A549 (cell line): ENCODE measurements at regions not wholly inside any gene's neighbourhood (a gene's known extent, or its start where the extent isn't known, plus 50 kb on each side); places are given as distances from the start of the nearest gene placed in this dataset.

Experiments used
- ATAC-seq, 2 experiments: fragments of 200-7000 bp in 1 of 2; fragments of >200 bp in 1 of 2; cut with Nextera tagmentation in 1 of 2; cut with Tn5 transposase in 1 of 2; 3 replicates each; pipeline versions ENCODE4 v1.8.0 to v1.9.1; 2018 to 2020; ENCODE audit warnings: mild to moderate bottlenecking in 1 of 2, moderate library complexity in 1 of 2
- CTCF ChIA-PET: fragments of 300-600 bp; sonication (Branson Sonifier 250); formaldehyde crosslinking; extraction: SDS; loops from one replicate; lab custom pipeline; 2021; ENCODE audit warnings: antibody characterized with exemption, inconsistent platforms; lab: Yijun Ruan, JAX
- POLR2A ChIA-PET: fragments of 350-600 bp; formaldehyde crosslinking; extraction: SDS; loops from one replicate; lab custom pipeline; 2021; ENCODE audit warnings: antibody characterized with exemption, inconsistent platforms; lab: Yijun Ruan, JAX
- DNase-seq, 2 experiments: peaks; one replicate each; pipeline versions ENCODE4 v3.0.0 to v3.0.0-alpha.2; 2011 to 2016; ENCODE audit warnings: low read depth in 1 of 2, low spot score in 1 of 2
- FAIRE-seq: peaks from 2 replicates; lab custom pipeline; 2011; peaks lifted over from hg19 to GRCh38; lab: Jason Lieb, UNC
- H3K27ac ChIP-seq, 2 experiments: fragments of >200 bp; sonication (Bioruptor Twin); formaldehyde crosslinking; 3 replicates each; pipeline ENCODE4 v1.5.1; 2016 to 2017
- H3K4me1 ChIP-seq: fragments of >200 bp; sonication (Bioruptor Twin); formaldehyde crosslinking; 3 replicates; pipeline ENCODE4 v1.6.1; 2016
- H3K4me2 ChIP-seq: fragments of >200 bp; sonication (Bioruptor Twin); formaldehyde crosslinking; 3 replicates; pipeline ENCODE4 v1.6.1; 2016
- H3K4me3 ChIP-seq: fragments of >200 bp; sonication (Bioruptor Twin); formaldehyde crosslinking; 3 replicates; pipeline ENCODE4 v1.5.1; 2016
- H3K9me3 ChIP-seq: fragments of >200 bp; sonication (Bioruptor Twin); formaldehyde crosslinking; 3 replicates; pipeline ENCODE4 v1.6.1; 2016
- BCL3 ChIP-seq: fragments of >200 bp; sonication (Bioruptor Twin); formaldehyde crosslinking; IDR thresholded peaks from 3 replicates; pipeline ENCODE4 v1.6.1; 2016
- BHLHE40 ChIP-seq: IDR thresholded peaks from 2 replicates; pipeline ENCODE4 v1.6.1; 2012; ENCODE audit warnings: low read depth, low read length, inconsistent platforms
- CBX2 ChIP-seq: fragments of 200-600 bp; sonication (generic); IDR thresholded peaks from 2 replicates; pipeline ENCODE4 v1.6.1; 2016; ENCODE audit warnings: low read depth, mild to moderate bottlenecking, borderline replicate concordance
- CBX8 ChIP-seq: fragments of 200-600 bp; sonication (generic); IDR thresholded peaks from 2 replicates; pipeline ENCODE4 v1.6.1; 2016
- CHD4 ChIP-seq: fragments of 200-600 bp; sonication (generic); IDR thresholded peaks from 2 replicates; pipeline ENCODE4 v1.6.1; 2016; ENCODE audit warnings: antibody characterized with exemption, mild to moderate bottlenecking, borderline replicate concordance
- E2F6 ChIP-seq: IDR thresholded peaks from 2 replicates; pipeline ENCODE4 v1.6.1; 2012; ENCODE audit warnings: low read depth, borderline replicate concordance
- EP300 ChIP-seq, 2 experiments: fragments of >200 bp; sonication (Bioruptor Twin); formaldehyde crosslinking; IDR thresholded peaks; 2 replicates in 1 of 2; 3 replicates in 1 of 2; pipeline ENCODE4 v1.6.1; 2016 to 2017
- FOSL2 ChIP-seq, 2 experiments: fragments of 450-650 bp in 1 of 2; fragments of >200 bp in 1 of 2; sonication (Bioruptor Twin) in 1 of 2; formaldehyde crosslinking; IDR thresholded peaks; 2 replicates each; pipeline versions ENCODE4 v1.5.0 to v1.6.1; 2016 to 2020; ENCODE audit warnings: mild to moderate bottlenecking in 1 of 2, moderate library complexity in 1 of 2
- FOXS1 ChIP-seq: fragments of 250-450 bp; sonication (Bioruptor Pico); IDR thresholded peaks from 2 replicates; pipeline ENCODE4 v1.5.0; 2020; ENCODE audit warnings: mild to moderate bottlenecking, moderate library complexity
- HDAC2 ChIP-seq: fragments of 200-600 bp; sonication (generic); IDR thresholded peaks from 2 replicates; pipeline ENCODE4 v1.6.1; 2016
- HEYL ChIP-seq: fragments of 250-450 bp; sonication (Bioruptor Pico); IDR thresholded peaks from 2 replicates; pipeline ENCODE4 v1.8.0; 2021; ENCODE audit warnings: mild to moderate bottlenecking, moderate library complexity
- HOXA7 ChIP-seq: fragments of 250-450 bp; sonication (Bioruptor Pico); IDR thresholded peaks from 2 replicates; pipeline ENCODE4 v1.5.0; 2020; ENCODE audit warnings: mild to moderate bottlenecking, moderate library complexity
- JUN ChIP-seq, 2 experiments: fragments of >200 bp; sonication (Bioruptor Twin); formaldehyde crosslinking; IDR thresholded peaks; 2 replicates in 1 of 2; 3 replicates in 1 of 2; pipeline ENCODE4 v1.6.1; 2016 to 2017
- JUNB ChIP-seq: fragments of >200 bp; sonication (Bioruptor Twin); formaldehyde crosslinking; IDR thresholded peaks from 2 replicates; pipeline ENCODE4 v1.6.1; 2016
- MAFK ChIP-seq: fragments of 450-650 bp; IDR thresholded peaks from 2 replicates; pipeline ENCODE4 v1.6.1; 2014; ENCODE audit not compliant: partially characterized antibody
- NPAS2 ChIP-seq: fragments of 250-450 bp; sonication (Bioruptor Pico); IDR thresholded peaks from 2 replicates; pipeline ENCODE4 v1.8.0; 2022; ENCODE audit warnings: mild to moderate bottlenecking, moderate library complexity, borderline replicate concordance
- SMC3 ChIP-seq: fragments of >200 bp; sonication (Bioruptor Twin); formaldehyde crosslinking; IDR thresholded peaks from 3 replicates; pipeline ENCODE4 v1.6.1; 2018; ENCODE audit warnings: inconsistent platforms
- TFCP2L1 ChIP-seq: fragments of 250-450 bp; sonication (Bioruptor Pico); IDR thresholded peaks from 2 replicates; pipeline ENCODE4 v1.5.0; 2021; ENCODE audit warnings: mild to moderate bottlenecking
- TP53 ChIP-seq: fragments of 250-450 bp; sonication (Bioruptor Pico); IDR thresholded peaks from 2 replicates; pipeline ENCODE4 v1.5.0; 2021; ENCODE audit warnings: mild to moderate bottlenecking, moderate library complexity
- ZC3H11A ChIP-seq: fragments of 450-650 bp; IDR thresholded peaks from 2 replicates; pipeline ENCODE4 v1.6.1; 2014; ENCODE audit warnings: antibody characterized with exemption, mild to moderate bottlenecking
- ZSCAN20 ChIP-seq: fragments of 250-450 bp; sonication (Bioruptor Pico); IDR thresholded peaks from 2 replicates; pipeline ENCODE4 v1.8.0; 2022; ENCODE audit warnings: mild to moderate bottlenecking, moderate library complexity
- WGBS: methylation state at CpG from one replicate; pipeline ENCODE4 v1.1.6; 2017; ENCODE audit errors: missing lambda C conversion rate; 5-methylcytosine and 5-hydroxymethylcytosine counted together
- TF ChIP-seq, protein P1 (sequence below): fragments of 250-450 bp; sonication (Bioruptor Pico); IDR thresholded peaks from 2 replicates; pipeline ENCODE4 v1.5.0; 2020; ENCODE audit warnings: low read depth, mild to moderate bottlenecking, moderate library complexity
- TF ChIP-seq, protein P2 (sequence below): IDR thresholded peaks from 2 replicates; pipeline ENCODE4 v1.6.1; 2012
- TF ChIP-seq, protein P3 (sequence below): fragments of >200 bp; sonication (Bioruptor Twin); formaldehyde crosslinking; IDR thresholded peaks from 3 replicates; pipeline ENCODE4 v1.5.1; 2016
- TF ChIP-seq, protein P4 (sequence below): fragments of 450-650 bp; IDR thresholded peaks from 2 replicates; pipeline ENCODE4 v1.6.1; 2014; ENCODE audit warnings: antibody characterized with exemption

- TF ChIP-seq, protein P1, sequence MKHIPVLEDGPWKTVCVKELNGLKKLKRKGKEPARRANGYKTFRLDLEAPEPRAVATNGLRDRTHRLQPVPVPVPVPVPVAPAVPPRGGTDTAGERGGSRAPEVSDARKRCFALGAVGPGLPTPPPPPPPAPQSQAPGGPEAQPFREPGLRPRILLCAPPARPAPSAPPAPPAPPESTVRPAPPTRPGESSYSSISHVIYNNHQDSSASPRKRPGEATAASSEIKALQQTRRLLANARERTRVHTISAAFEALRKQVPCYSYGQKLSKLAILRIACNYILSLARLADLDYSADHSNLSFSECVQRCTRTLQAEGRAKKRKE (CRISPR knock-in tag) = no peak
- 0 out of 3 replicates have a peak, but pooled peaks have one; percentile 28 for TF ChIP-seq BCL3
- TF ChIP-seq, protein P2, sequence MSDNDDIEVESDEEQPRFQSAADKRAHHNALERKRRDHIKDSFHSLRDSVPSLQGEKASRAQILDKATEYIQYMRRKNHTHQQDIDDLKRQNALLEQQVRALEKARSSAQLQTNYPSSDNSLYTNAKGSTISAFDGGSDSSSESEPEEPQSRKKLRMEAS = peak; percentile 77
- TF ChIP-seq EP300 (IDR thresholded peaks at IDR 0.05) = peak; percentile 48 to 66; a peak in 3 of 5 replicates
Observed at GRCh38 chr5:133664422-133664821, 52.1 kb upstream of the FSTL4 start (continued).

- Histone ChIP-seq H3K4me3 (no peak overlapping the region), H3K27ac (peak overlapping the region; percentile 72 to 83)
- ATAC-seq = no peak
- POLR2A ChIA-PET = no interaction called here
- CTCF ChIA-PET = interaction anchor here (0.9 to 1.1 kb wide), 3 partner anchors 9 to 205 kb away, joined by 3 read pairs; partner anchors contain the start of gene FSTL4
- TF ChIP-seq, protein P3, sequence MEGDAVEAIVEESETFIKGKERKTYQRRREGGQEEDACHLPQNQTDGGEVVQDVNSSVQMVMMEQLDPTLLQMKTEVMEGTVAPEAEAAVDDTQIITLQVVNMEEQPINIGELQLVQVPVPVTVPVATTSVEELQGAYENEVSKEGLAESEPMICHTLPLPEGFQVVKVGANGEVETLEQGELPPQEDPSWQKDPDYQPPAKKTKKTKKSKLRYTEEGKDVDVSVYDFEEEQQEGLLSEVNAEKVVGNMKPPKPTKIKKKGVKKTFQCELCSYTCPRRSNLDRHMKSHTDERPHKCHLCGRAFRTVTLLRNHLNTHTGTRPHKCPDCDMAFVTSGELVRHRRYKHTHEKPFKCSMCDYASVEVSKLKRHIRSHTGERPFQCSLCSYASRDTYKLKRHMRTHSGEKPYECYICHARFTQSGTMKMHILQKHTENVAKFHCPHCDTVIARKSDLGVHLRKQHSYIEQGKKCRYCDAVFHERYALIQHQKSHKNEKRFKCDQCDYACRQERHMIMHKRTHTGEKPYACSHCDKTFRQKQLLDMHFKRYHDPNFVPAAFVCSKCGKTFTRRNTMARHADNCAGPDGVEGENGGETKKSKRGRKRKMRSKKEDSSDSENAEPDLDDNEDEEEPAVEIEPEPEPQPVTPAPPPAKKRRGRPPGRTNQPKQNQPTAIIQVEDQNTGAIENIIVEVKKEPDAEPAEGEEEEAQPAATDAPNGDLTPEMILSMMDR = no peak
- no peak for TF ChIP-seq HDAC2
- TF ChIP-seq JUNB = no peak
- no peak for TF ChIP-seq HOXA7 (CRISPR knock-in tag)
- no peak for TF ChIP-seq BHLHE40
- no peak for TF ChIP-seq CHD4
- TF ChIP-seq, protein P4, sequence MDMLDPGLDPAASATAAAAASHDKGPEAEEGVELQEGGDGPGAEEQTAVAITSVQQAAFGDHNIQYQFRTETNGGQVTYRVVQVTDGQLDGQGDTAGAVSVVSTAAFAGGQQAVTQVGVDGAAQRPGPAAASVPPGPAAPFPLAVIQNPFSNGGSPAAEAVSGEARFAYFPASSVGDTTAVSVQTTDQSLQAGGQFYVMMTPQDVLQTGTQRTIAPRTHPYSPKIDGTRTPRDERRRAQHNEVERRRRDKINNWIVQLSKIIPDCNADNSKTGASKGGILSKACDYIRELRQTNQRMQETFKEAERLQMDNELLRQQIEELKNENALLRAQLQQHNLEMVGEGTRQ = no peak
- TF ChIP-seq ZSCAN20 (CRISPR knock-in tag) = no peak
- TF ChIP-seq TP53 (CRISPR knock-in tag) = no peak
- no peak for TF ChIP-seq HEYL (CRISPR knock-in tag)
- TF ChIP-seq TFCP2L1 (CRISPR knock-in tag) = no peak
- TF ChIP-seq CBX2 = no peak
- TF ChIP-seq E2F6 = no peak
- TF ChIP-seq, all 56 proteins: peak for 0
- DNase-seq = no peak
- WGBS = 90% methylated on average over 7 of the region's 7 CpGs
- Histone ChIP-seq H3K4me2 (peak overlapping the region; percentile 59), H3K9me3 (no peaks in the 10 kb centered on the region), H3K4me1 (peaks cover 37% of the 10 kb centered on the region)
- no peak for FAIRE-seq
Observed at GRCh38 chr5:133663397-133664054, 51.2 kb upstream of the FSTL4 start.

DNA sequence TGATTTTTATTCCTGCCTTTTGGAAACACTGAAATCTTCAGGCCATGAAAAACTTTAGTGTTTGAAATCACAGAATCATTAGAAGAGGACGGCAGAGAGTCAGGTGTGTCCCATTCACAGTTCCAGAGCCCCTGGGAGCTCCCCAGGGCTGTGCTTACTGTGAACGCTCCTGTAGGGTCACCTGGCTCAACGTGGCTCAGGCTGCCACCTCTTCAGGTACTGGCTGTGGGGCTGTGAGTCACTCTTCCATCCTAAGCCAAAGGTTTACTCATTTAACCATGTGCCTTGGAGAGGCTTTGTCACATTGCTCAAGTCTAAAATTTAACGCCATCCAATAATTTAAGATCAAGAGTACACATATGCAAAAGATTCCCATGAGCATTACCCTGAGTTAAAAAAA, 50.2 kb upstream of the FSTL4 start:
- Histone ChIP-seq H3K4me2 (0 out of 3 replicates have a peak overlapping the region, but pooled peaks have one; percentile 12), H3K9me3 (no peaks in the 10 kb centered on the region), H3K4me3 (no peak overlapping the region), H3K4me1 (peaks cover 37% of the 10 kb centered on the region), H3K27ac (peak overlapping the region; percentile 72 to 83; a peak in 5 of 6 replicates)
- ChIA-PET CTCF (interaction anchor here (1.0 to 1.8 kb wide), 2 partner anchors 52 to 206 kb away, joined by 3 to 4 read pairs; no protein-coding TSS in a partner anchor), POLR2A (no interaction called here)
- WGBS = 57% methylated on average over 4 of the region's 4 CpGs
- ATAC-seq (no peak), DNase-seq (peak in 1 of 2 experiments; percentile 13), FAIRE-seq (no peak)
- TF ChIP-seq, protein P2 = no peak
- TF ChIP-seq E2F6 = no peak
- TF ChIP-seq, protein P1 (CRISPR knock-in tag) = no peak
- TF ChIP-seq BCL3 = no peak
- no peak for TF ChIP-seq FOXS1 (CRISPR knock-in tag)
- TF ChIP-seq JUNB = no peak
- no peak for TF ChIP-seq NPAS2 (CRISPR knock-in tag)
- no peak for TF ChIP-seq JUN (IDR thresholded peaks at IDR 0.05)
- TF ChIP-seq FOSL2 (IDR thresholded peaks at IDR 0.05) = no peak
- TF ChIP-seq FOSL2 (CRISPR knock-in tag; IDR thresholded peaks at IDR 0.05) = no peak
- no peak for TF ChIP-seq MAFK
- no peak for TF ChIP-seq SMC3
- no peak for TF ChIP-seq ZC3H11A
- no peak for TF ChIP-seq CBX8
